ENCODE measurements at regions not wholly inside any gene's neighbourhood (a gene's known extent, or its start where the extent isn't known, plus 50 kb on each side); places are given as distances from the start of the nearest gene placed in this dataset.

- DNase-seq = no peak
Measured at GRCh38 chr5:8329773-8330172, 460.8 kb downstream of the MTRR start.

GRCh38 chr5:8332666-8333445, 463.9 kb downstream of the MTRR start:
- no peak for DNase-seq

GRCh38 chr5:8333485-8333884, 464.5 kb downstream of the MTRR start:
- DNase-seq = no peak

- DNase-seq = no peak
Measured at GRCh38 chr5:8333977-8334376, 465.0 kb downstream of the MTRR start.

- no peak for DNase-seq
Measured at GRCh38 chr5:8340261-8340660, 471.3 kb downstream of the MTRR start.

- DNase-seq = no peak
Measured at GRCh38 chr5:8340739-8341344, 471.9 kb downstream of the MTRR start.

GRCh38 chr5:8341406-8341805, 472.5 kb downstream of the MTRR start:
- no peak for DNase-seq

GRCh38 chr5:8347984-8348383, 479.0 kb downstream of the MTRR start:
- DNase-seq = no peak

GRCh38 chr5:8349855-8350254, 480.9 kb downstream of the MTRR start:
- no peak for DNase-seq

- DNase-seq = no peak
Measured at GRCh38 chr5:8350644-8351339, 481.8 kb downstream of the MTRR start.

- no peak for DNase-seq
Measured at GRCh38 chr5:8355981-8356380, 487.0 kb downstream of the MTRR start.

- DNase-seq = no peak
Measured at GRCh38 chr5:8360012-8360411, 491.1 kb downstream of the MTRR start.

- no peak for DNase-seq
Measured at GRCh38 chr5:8362495-8362894, 493.5 kb downstream of the MTRR start.

- DNase-seq = no peak
Measured at GRCh38 chr5:8363138-8363537, 494.2 kb downstream of the MTRR start.

- DNase-seq = no peak
Measured at GRCh38 chr5:8366266-8366665, 497.3 kb downstream of the MTRR start.

- DNase-seq = no peak
Measured at GRCh38 chr5:8376478-8376877, 507.5 kb downstream of the MTRR start.

GRCh38 chr5:8381972-8382371, 513.0 kb downstream of the MTRR start:
- DNase-seq = no peak

- no peak for DNase-seq
Measured at GRCh38 chr5:8382456-8382855, 513.5 kb downstream of the MTRR start.

GRCh38 chr5:8383616-8384015, 514.7 kb downstream of the MTRR start:
- no peak for DNase-seq

- no peak for DNase-seq
Measured at GRCh38 chr5:8386719-8387288, 517.9 kb downstream of the MTRR start.

- no peak for DNase-seq
Measured at GRCh38 chr5:8391911-8392310, 523.0 kb downstream of the MTRR start.

- no peak for DNase-seq
Measured at GRCh38 chr5:8393240-8393639, 524.3 kb downstream of the MTRR start.

GRCh38 chr5:8394965-8395364, 526.0 kb downstream of the MTRR start:
- no peak for DNase-seq

GRCh38 chr5:8396246-8396645, 527.3 kb downstream of the MTRR start:
- no peak for DNase-seq

All from activated CD4-positive, alpha-beta T cell treated with anti-CD3 and anti-CD28 coated beads, Interleukin-2, amount 50 U/mL, for 48 hours (primary cell).